Activated naive CD4-positive, alpha-beta T cell treated with anti-CD3 and anti-CD28 coated beads, Interleukin-2, amount 50 U/mL, for 72 hours (primary cell): ENCODE measurements at regions not wholly inside any gene's neighbourhood (a gene's known extent, or its start where the extent isn't known, plus 50 kb on each side); places are given as distances from the start of the nearest gene placed in this dataset.
"Not testable (repeated sequence)": the region's sequence is repeated elsewhere in the genome, so short reads cannot be mapped to it uniquely, and the experiment has no call there.

Experiments used
- ATAC-seq, 2 donors: fragments of 150-1000 bp; cut with Tn5 transposase; 2 replicates each; pipeline ENCODE4 v1.10.0; 2021; ENCODE audit warnings: mild to moderate bottlenecking in 2 of 2, moderate library complexity in 2 of 2
- DNase-seq, 2 donors: peaks; one replicate each; pipeline ENCODE4 v3.0.0; 2021 to 2022; ENCODE audit warnings: low spot score in 2 of 2
- H3K27ac Mint-ChIP-seq, 2 donors: one replicate each; pipeline ENCODE4 v1.8.0; 2022; ENCODE audit warnings: mild to moderate bottlenecking in 2 of 2, mixed read lengths in 2 of 2
- H3K36me3 Mint-ChIP-seq, 2 donors: one replicate each; pipeline ENCODE4 v1.8.0; 2022; ENCODE audit warnings: mixed read lengths in 2 of 2
- H3K9me3 Mint-ChIP-seq, 2 donors: one replicate each; pipeline ENCODE4 v1.8.0; 2022; ENCODE audit warnings: mixed read lengths in 2 of 2

DNA sequence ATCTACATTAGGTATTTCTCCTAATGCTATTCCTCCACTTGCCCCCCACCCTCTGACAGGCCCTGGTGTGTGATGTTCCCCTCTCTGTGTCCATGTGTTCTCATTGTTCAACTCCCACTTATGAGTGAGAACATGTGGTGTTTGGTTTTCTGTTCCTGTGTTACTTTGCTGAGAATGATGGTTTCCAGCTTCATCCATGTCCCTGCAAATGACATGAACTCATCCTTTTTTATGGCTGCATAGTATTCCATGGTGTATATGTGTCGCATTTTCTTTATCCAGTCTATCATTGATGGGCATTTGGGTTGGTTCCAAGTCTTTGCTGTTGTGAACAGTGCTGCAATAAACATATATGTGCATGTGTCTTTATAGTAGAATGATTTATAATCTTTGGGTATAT, 50.6 kb upstream of the GRHL3 start:
- Mint-ChIP-seq H3K9me3 (peaks cover 13 to 14% of the 10 kb centered on the region in 2 donors), H3K36me3 (peaks cover 13 to 16% of the 10 kb centered on the region in 2 donors)
- not testable (repeated sequence) for H3K27ac Mint-ChIP-seq, DNase-seq, ATAC-seq

DNA sequence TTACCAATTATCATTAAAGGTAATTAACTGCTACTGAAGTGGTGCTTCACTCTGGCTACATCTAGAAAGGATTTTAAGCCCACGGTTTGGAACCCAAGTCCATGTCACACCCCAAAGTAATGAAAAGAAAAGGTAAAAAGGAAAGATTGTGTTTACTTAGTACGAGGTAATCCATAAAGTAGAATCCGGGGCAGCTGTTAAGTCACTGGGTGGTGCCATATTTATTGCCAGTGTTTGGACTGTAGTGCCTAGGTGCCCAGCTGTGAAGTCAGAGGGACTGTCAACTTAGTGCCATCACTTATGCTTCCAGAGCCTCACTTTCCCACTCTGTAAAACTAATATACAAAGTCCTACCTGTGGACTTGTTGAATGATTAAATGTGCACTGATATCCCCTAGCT, 52.2 kb upstream of the GRHL3 start:
- DNase-seq: no peak
- ATAC-seq: no peak
- peaks cover 6 to 7% of the 10 kb centered on the region in 2 donors for H3K9me3 Mint-ChIP-seq
- H3K27ac Mint-ChIP-seq: no peak overlapping the region
- peaks cover 7 to 10% of the 10 kb centered on the region in 2 donors for H3K36me3 Mint-ChIP-seq

DNA sequence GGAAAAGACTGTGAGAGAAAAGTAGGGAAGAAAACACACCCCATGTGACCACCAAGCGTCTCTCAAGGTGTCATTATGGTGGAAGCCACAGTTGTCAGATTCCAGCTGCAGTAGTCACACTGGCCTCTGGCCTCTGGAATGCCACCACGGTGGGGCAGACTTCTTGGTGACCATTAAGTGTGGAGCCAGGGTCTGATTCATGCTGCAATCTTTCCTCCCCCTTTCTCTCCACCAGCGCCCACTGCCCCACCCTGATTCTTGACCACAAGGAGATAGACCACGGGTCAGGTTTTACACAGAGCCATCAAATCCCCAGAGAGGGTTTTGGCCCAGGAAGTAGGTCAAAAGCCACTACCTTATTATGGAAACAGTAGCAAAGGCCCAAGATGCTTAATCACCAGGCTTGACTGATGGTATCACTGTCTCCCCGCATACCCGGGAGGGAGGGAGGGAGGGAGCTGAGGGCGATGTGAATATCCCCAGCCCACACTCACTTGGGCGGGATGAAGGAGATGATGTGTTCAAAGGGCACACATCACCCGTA, 52.7 kb upstream of the GRHL3 start:
- DNase-seq: no peak
- no peak overlapping the region for H3K27ac Mint-ChIP-seq
- H3K36me3 Mint-ChIP-seq: peaks cover 5 to 7% of the 10 kb centered on the region in 2 donors
- H3K9me3 Mint-ChIP-seq: peaks cover under 1 to 2% of the 10 kb centered on the region in 2 donors
- no peak for ATAC-seq

DNA sequence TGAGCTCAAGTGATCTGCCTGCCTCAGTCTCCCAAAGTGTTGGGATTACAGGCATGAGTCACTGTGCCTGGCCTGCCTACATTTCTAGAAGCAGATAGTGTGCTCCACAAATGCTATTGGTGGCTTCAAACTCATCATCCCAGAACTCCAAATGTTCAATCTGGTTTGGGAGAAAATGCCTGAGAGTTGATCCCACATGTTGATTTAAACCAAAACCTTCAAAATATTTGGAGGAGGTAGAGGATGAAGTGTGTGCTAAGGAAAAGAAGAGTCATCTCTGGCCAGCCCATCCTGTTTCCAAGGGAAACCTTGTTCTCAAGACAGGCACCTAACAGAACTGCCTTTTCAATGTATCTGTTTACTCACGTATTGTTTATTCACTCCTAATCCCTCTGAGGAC, 55.4 kb upstream of the GRHL3 start:
- ATAC-seq (no peak), DNase-seq (no peak)
- H3K36me3 Mint-ChIP-seq: no peaks in the 10 kb centered on the region
- H3K9me3 Mint-ChIP-seq: no peaks in the 10 kb centered on the region
- no peak overlapping the region for H3K27ac Mint-ChIP-seq

DNA sequence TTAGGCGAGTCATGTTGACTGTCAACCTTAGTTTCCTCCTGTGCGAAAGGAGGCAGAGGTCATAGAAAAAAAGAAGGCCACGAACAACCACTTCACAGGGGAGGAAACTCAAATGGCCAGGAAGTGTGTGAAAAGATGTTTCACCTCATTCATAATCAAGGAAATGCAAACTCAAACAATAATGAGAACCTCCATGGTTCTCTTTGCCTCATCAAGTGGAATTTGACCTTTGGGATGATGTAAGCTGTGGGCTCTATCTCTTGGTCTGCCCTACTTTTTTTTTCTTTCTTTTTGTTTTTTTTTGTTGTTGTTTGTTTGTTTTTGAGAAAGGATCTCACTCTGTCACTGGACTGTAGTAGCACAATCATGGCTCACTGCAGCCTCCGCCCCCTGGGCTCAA, 55.9 kb upstream of the GRHL3 start:
- H3K27ac Mint-ChIP-seq: no peak overlapping the region
- ATAC-seq (peak in 1 of 2 donors; percentile 51), DNase-seq (no peak)
- H3K9me3 Mint-ChIP-seq: no peaks in the 10 kb centered on the region
- no peaks in the 10 kb centered on the region for H3K36me3 Mint-ChIP-seq

DNA sequence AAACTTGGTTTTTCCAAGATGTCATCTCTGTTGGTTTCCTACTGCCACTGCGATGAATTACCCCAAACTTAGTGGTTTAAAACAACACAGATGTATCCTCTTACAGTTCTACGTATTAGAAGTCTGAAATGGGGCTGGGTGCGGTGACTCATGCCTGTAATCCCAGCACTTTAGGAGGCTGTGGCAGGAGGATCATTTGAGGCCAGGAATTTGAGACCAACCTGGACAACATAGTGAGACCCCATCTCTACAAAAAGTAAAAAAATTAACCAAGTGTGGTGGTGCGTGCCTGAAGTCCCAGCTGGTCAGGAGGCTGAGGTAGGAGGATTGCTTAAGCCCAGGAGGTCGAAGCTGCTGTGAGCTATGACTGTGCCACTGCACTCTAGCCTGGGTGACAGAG, 57.2 kb upstream of the GRHL3 start:
- H3K27ac Mint-ChIP-seq: no peak overlapping the region
- no peak for ATAC-seq
- H3K36me3 Mint-ChIP-seq: no peaks in the 10 kb centered on the region
- no peaks in the 10 kb centered on the region for H3K9me3 Mint-ChIP-seq
- peak in 1 of 2 donors; percentile 26 for DNase-seq

DNA sequence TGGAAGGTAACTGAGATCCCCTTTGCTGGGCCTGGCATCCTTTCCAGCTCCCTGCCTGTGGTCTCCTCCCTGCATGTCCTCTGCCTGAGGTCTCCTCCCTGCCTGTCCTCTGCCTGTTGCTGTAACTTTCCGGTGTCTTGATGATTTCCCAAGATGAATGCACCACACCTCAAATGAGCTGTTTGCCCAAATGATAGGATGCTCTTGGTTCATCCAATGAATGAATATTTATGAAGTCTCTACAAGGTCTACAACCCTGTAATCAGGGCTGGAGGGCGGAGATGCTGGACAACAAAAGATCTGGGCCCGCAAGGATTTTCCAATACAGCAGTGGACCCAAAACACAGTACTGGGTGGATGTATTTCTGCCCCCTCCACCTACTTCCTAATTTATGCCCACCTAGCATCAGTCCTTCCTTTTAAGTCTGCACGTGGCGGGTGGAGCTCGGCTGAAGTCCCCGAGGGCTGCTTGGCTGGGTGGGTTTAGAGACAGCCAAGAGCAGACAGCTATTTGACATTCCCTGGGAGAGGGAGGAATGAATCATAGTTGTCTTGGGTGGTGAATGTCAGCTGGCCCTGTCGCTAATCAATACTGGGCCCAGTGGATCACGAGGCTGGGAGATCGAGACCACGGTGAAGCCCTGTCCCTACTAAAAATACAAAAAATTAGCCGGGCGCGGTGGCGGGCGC, 60.3 kb upstream of the GRHL3 start:
- Mint-ChIP-seq H3K9me3 (no peaks in the 10 kb centered on the region), H3K36me3 (no peaks in the 10 kb centered on the region), H3K27ac (no peak overlapping the region)
- DNase-seq (no peak), ATAC-seq (no peak)

DNA sequence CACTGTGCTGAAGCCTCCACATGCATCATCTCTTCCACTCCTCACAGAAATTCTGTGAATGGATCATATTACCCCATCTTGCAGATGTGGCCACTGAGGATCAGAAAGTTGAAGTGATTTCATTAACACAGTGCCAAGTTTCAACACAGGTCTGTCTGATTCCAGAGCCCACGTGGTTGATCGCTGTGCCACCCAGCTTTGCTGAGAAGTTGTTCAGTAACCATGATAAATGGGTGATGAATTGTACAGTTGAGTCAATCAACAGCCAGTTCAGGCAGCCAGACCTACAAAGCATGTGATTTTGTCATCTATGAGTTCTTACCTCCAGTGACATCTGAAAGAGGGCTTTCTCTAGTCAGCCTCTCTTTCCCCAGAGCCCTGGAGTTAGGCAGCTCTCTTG, 61.8 kb upstream of the GRHL3 start:
- no peak for ATAC-seq
- no peaks in the 10 kb centered on the region for H3K36me3 Mint-ChIP-seq
- H3K27ac Mint-ChIP-seq: no peak overlapping the region
- no peaks in the 10 kb centered on the region for H3K9me3 Mint-ChIP-seq
- DNase-seq: no peak

DNA sequence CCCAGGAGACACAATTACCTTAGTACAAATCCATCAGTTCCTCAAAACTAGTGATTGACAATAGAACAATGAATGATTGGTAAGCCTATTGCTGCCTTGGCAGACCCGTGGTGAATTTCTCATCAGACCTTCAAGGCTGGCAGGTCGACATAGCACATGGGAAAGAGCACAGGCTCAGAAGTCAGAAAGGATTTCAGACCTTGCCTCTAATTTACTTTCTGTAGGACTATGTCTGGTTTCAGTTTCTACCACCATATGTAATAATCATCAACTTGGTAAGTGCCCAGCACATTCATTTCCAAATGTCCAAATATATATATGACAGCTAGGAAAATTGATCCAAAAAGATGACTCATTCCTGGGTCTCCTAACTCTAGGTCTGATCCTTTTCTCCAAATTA, 62.5 kb upstream of the GRHL3 start:
- H3K27ac Mint-ChIP-seq: no peak overlapping the region
- no peaks in the 10 kb centered on the region for H3K36me3 Mint-ChIP-seq
- H3K9me3 Mint-ChIP-seq: no peaks in the 10 kb centered on the region
- ATAC-seq (no peak), DNase-seq (no peak)

DNA sequence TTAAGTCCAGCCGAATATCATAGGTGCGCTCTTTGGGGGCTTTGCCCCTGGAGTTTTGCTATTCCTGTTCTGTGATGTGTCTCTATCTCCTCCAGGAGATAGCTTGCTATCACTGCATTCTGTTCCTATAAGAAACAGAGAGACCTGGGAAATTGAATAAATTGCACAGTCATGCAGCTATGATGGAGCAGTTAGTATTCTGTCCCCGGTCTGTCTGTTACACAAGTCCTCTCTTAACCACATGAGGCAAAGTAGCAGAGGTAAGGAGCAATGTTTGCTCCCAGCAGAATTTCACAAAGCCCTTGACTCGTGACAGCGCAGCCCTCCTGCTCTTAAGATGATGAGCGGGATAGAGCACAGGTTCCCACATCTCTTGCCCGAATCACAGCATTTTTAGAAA, 63.9 kb upstream of the GRHL3 start:
- no peaks in the 10 kb centered on the region for H3K36me3 Mint-ChIP-seq
- no peak overlapping the region for H3K27ac Mint-ChIP-seq
- no peaks in the 10 kb centered on the region for H3K9me3 Mint-ChIP-seq
- ATAC-seq: no peak
- peak in 1 of 2 donors; percentile 9 for DNase-seq

DNA sequence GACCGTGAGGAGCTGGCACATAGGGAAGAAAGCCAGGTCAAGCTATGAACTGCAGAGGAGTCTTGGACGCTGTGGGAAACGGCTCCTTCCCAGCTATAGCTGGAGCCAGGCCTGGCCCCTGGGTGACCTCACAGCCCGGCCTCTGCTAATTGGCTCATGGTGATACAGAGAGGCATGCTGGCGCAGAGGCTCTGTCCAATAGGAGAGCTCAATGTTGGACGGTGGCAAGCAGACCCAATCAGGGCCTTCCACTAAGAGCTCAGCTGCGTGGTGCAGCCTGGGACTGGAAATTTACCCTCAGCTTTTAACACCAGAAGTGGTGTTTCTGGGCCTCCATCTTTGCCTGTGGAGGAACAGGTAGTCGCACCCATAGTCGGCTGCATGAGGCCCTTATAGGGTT, 64.4 kb upstream of the GRHL3 start:
- peak in 1 of 2 donors; percentile 34 for DNase-seq
- no peak overlapping the region for H3K27ac Mint-ChIP-seq
- no peaks in the 10 kb centered on the region for H3K36me3 Mint-ChIP-seq
- H3K9me3 Mint-ChIP-seq: no peaks in the 10 kb centered on the region
- ATAC-seq: no peak

DNA sequence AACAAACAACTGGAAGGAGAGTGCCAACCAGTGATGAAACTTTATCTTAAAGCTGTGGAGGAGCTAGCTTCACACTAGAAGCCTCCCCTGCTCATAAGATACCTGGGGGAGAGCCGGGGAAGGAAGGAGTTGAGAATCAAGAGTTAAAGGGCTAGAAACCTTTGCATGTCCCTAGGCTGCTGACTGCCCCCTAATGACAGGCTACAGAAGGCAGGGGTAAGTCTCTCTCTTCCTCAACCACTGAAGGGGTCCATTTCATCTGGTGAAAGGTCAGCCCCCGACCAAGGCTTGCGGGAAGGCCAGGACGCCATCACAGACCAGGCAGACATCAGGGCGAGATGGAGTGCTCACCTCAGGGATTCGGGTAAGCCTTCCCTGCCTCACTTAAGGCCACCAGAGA, 65.6 kb upstream of the GRHL3 start:
- peak in 1 of 2 donors; percentile 37 for DNase-seq
- no peak for ATAC-seq
- no peaks in the 10 kb centered on the region for H3K9me3 Mint-ChIP-seq
- no peak overlapping the region for H3K27ac Mint-ChIP-seq
- H3K36me3 Mint-ChIP-seq: no peaks in the 10 kb centered on the region

DNA sequence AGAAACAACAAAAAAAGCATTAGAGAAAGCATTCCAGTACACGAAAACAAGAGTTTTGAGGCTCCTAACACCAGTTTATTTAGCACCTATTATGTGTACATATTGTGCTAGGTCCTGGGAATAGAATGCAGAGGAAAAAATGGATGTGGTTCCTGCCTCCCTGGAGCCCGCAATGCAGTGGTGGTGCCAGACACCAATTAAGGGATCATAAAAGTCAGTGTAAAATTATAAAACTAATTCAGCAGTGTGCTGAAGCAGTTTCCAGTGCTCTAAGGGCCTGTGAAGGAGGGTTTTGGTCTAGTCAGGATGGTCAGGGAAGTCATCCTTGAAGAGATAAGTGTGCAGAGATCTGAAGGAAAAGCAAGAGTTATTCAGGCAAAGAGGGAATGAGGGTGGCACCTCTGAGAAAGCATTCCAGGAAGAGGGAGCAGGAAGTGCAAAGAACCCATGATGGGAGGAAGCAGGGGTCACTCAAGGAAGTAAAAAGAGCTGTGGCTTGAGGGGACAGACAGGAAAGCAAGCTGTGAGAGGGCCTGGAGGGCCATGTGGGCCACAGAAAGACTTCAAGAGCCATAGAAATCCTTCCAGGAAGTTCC, 65.2 kb upstream of the IFNLR1 start:
- DNase-seq (no peak), ATAC-seq (no peak)
- Mint-ChIP-seq H3K27ac (no peak overlapping the region), H3K36me3 (no peaks in the 10 kb centered on the region), H3K9me3 (no peaks in the 10 kb centered on the region)

DNA sequence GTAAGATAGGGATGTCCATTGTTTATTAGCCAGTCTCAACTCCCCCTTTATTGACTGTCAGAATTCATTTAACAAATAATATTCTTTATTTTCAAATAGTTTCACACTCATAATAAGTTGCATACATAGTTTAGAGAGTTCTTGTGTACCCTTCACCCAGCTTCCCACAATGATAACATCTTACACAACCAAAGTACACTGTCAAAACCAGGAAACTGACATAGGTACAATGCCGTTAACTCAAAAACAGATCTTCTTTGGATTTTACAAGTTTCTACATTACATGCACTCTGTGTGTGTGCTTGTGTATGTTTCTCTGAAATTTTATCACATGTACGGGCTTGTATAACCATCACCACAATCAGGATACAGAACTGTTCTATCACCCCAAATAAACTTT, 64.4 kb upstream of the IFNLR1 start:
- no peak for DNase-seq
- no peak for ATAC-seq
- Mint-ChIP-seq H3K9me3 (no peaks in the 10 kb centered on the region), H3K27ac (no peak overlapping the region), H3K36me3 (no peaks in the 10 kb centered on the region)

DNA sequence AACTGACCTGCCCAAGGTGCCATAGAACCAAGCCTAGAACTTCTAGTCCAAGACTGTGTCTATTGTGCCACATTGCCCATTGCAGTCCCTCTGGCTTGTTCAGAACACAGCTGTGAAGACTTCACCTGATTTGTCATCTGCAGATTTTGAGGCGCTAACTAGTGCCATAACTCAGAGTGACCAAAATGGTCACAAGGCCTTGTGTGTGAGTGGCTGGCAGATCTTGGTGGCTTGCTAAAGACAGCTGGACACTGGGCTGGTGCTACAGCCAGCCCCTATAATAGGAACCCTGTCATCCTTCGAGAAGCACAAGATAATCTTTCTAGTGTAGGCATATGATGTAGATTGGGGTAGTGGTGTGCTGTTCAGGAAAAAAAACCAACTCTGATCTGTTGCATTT, 63.7 kb upstream of the IFNLR1 start:
- no peak for ATAC-seq
- no peaks in the 10 kb centered on the region for H3K9me3 Mint-ChIP-seq

DNA sequence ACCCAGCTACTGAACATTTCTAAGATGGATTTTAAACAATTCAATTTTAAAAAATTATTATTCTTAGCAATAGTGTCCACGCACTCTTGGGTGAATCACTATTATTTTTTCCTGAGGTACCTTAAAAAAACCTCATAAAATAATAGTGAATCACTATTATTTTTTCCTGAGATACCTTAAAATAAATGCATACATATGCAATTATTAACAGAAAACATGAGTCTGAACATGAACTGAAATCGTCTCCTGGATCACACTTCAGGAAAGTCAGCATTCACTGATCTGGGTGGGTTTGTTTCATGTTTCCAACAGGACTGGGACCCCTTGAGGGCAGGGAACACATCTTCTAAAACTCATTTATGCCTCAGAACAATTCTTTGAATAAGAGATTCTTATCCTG, 63.1 kb upstream of the IFNLR1 start:
- no peak overlapping the region for H3K27ac Mint-ChIP-seq
- ATAC-seq (no peak), DNase-seq (no peak)
- no peaks in the 10 kb centered on the region for H3K36me3 Mint-ChIP-seq
- no peaks in the 10 kb centered on the region for H3K9me3 Mint-ChIP-seq

More for the DNA sequence above, 63.7 kb upstream of the IFNLR1 start:
- Mint-ChIP-seq H3K27ac (no peak overlapping the region), H3K36me3 (no peaks in the 10 kb centered on the region)
- no peak for DNase-seq

DNA sequence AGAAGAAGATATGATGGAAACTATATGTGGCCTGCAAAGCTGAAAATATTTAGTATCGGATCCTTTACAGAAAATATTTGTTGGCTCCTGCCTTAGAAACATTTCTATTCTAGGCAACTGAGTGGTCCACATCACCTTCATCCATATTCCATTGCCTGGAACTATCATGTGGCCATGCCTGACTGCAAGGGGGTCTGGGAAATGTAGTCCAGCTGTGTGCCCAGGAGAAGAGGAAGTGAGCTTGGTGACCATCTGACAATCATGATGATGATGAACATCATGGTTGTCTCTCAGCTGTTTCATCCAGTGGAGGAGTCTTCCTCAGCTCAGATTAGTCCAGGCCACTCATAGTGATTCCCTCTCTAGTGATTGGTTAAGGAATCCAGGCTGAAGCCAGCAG, 61.8 kb upstream of the IFNLR1 start:
- H3K27ac Mint-ChIP-seq: no peak overlapping the region
- DNase-seq: no peak
- H3K9me3 Mint-ChIP-seq: no peaks in the 10 kb centered on the region
- no peak for ATAC-seq
- no peaks in the 10 kb centered on the region for H3K36me3 Mint-ChIP-seq

DNA sequence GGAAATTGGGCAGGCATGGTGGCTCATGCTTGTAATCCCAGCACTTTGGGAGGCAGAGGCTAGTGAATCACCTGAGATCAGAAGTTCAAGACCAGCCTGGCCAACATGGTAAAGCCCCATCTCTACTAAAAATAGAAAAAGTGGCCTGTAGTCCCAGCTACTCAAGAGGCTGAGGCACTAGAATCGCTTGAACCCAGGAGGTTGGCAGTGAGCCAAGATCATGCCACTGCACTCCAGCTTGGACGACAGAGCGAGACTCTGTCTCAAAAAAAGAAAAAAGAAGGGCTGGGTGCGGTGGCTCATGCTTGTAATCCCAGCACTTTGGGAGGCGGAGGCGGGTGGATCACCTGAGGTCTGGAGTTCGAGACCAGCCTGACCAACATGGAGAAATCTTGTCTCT, 60.2 kb upstream of the IFNLR1 start:
- H3K36me3 Mint-ChIP-seq, H3K27ac Mint-ChIP-seq, ATAC-seq, H3K9me3 Mint-ChIP-seq, DNase-seq: not testable (repeated sequence)
